Smooth muscle cell (in vitro differentiated cells): ENCODE measurements at regions not wholly inside any gene's neighbourhood (a gene's known extent, or its start where the extent isn't known, plus 50 kb on each side); places are given as distances from the start of the nearest gene placed in this dataset.

ENCODE experiments used
- DNase-seq: peaks from one replicate; lab custom pipeline; 2025; ENCODE audit not compliant: unreplicated experiment; lab: John Stamatoyannopoulos, UW
- H2AFZ ChIP-seq: fragments of 200-600 bp; sonication (generic); 2 replicates; pipeline ENCODE4 v1.6.0; 2016; ENCODE audit warnings: antibody characterized with exemption, low read depth, mild to moderate bottlenecking
- H3F3A ChIP-seq: fragments of 200-600 bp; sonication (generic); 2 replicates; pipeline ENCODE4 v1.6.0; 2017; ENCODE audit warnings: antibody characterized with exemption, low read depth
- H3K27ac ChIP-seq: fragments of 200-600 bp; sonication (generic); 2 replicates; pipeline ENCODE4 v1.5.1; 2016; ENCODE audit warnings: low read depth, mild to moderate bottlenecking
- H3K27me3 ChIP-seq: fragments of 200-600 bp; sonication (generic); 2 replicates; pipeline ENCODE4 v1.6.1; 2016; ENCODE audit warnings: low read depth, mild to moderate bottlenecking
- H3K36me3 ChIP-seq: fragments of 200-600 bp; sonication (generic); 2 replicates; pipeline ENCODE4 v1.5.1; 2016; ENCODE audit warnings: low read depth
- H3K4me1 ChIP-seq: fragments of 200-600 bp; sonication (generic); 2 replicates; pipeline ENCODE4 v1.5.1; 2016; ENCODE audit warnings: low read depth
- H3K4me2 ChIP-seq: fragments of 200-600 bp; sonication (generic); 2 replicates; pipeline ENCODE4 v1.6.0; 2016; ENCODE audit warnings: mild to moderate bottlenecking
- H3K4me3 ChIP-seq: fragments of 200-600 bp; sonication (generic); 2 replicates; pipeline ENCODE4 v1.5.1; 2016; ENCODE audit warnings: mild to moderate bottlenecking
- H3K79me2 ChIP-seq: fragments of 200-600 bp; sonication (generic); 2 replicates; pipeline ENCODE4 v1.6.0; 2016; ENCODE audit warnings: low read depth, mild to moderate bottlenecking
- H3K9ac ChIP-seq: fragments of 200-600 bp; sonication (generic); 2 replicates; pipeline ENCODE4 v1.6.0; 2016; ENCODE audit warnings: low read depth
- H3K9me3 ChIP-seq: fragments of 200-600 bp; sonication (generic); replicated peaks from 2 replicates; pipeline ENCODE4 v1.5.1; 2016; ENCODE audit warnings: low read depth
- H4K20me1 ChIP-seq: fragments of 200-600 bp; sonication (generic); 2 replicates; pipeline ENCODE4 v1.6.0; 2016; ENCODE audit warnings: low read depth
- CTCF ChIP-seq: fragments of 200-600 bp; sonication (generic); IDR thresholded peaks from 2 replicates; pipeline ENCODE4 v1.5.1; 2017; ENCODE audit warnings: borderline replicate concordance, mild to moderate bottlenecking, antibody characterized with exemption; ENCODE audit not compliant: insufficient read depth, poor library complexity, severe bottlenecking
- WGBS: methylation state at CpG from one replicate; pipeline ENCODE4 v1.1.7; 2016; ENCODE audit warnings: low lambda C conversion rate; 5-methylcytosine and 5-hydroxymethylcytosine counted together

GRCh38 chr12:45667761-45668160, 61.7 kb upstream of the ARID2 start:
- H4K20me1 ChIP-seq: no peaks in the 10 kb centered on the region
- peaks cover 28% of the 10 kb centered on the region for H3K4me1 ChIP-seq
- no peak overlapping the region for H3K27ac ChIP-seq
- no peak overlapping the region for H2AFZ ChIP-seq
- H3K36me3 ChIP-seq: no peaks in the 10 kb centered on the region
- no peak overlapping the region for H3K4me3 ChIP-seq
- H3K4me2 ChIP-seq: no peak overlapping the region
- WGBS: 92% methylated on average over 2 of the region's 2 CpGs
- H3K27me3 ChIP-seq: no peaks in the 10 kb centered on the region
- no peak for TF ChIP-seq CTCF
- no peaks in the 10 kb centered on the region for H3F3A ChIP-seq
- no peaks in the 10 kb centered on the region for H3K9me3 ChIP-seq
- no peak for DNase-seq
- H3K9ac ChIP-seq: no peak overlapping the region
- H3K79me2 ChIP-seq: no peaks in the 10 kb centered on the region

- Histone ChIP-seq H3K4me1 (peaks cover 20% of the 10 kb centered on the region), H2AFZ (peak overlapping the region; percentile 22), H3K4me2 (peak overlapping the region; percentile 54), H3K9ac (no peak overlapping the region), H3K27me3 (no peaks in the 10 kb centered on the region), H3K79me2 (no peaks in the 10 kb centered on the region), H3F3A (no peaks in the 10 kb centered on the region), H3K36me3 (no peaks in the 10 kb centered on the region), H3K9me3 (no peaks in the 10 kb centered on the region), H3K27ac (peak overlapping the region; percentile 2), H4K20me1 (no peaks in the 10 kb centered on the region), H3K4me3 (no peak overlapping the region)
- no peak for TF ChIP-seq CTCF
- WGBS: 42% methylated on average over 1 of the region's 1 CpG
- DNase-seq: no peak
Observed at GRCh38 chr12:45668641-45669040, 60.9 kb upstream of the ARID2 start.

GRCh38 chr12:45669093-45669492, 60.4 kb upstream of the ARID2 start:
- peak overlapping the region; percentile 22 for H2AFZ ChIP-seq
- H3K79me2 ChIP-seq: no peaks in the 10 kb centered on the region
- peak overlapping the region; percentile 19 for H3K4me3 ChIP-seq
- H3K4me1 ChIP-seq: peaks cover 15% of the 10 kb centered on the region
- no peak for DNase-seq
- no peaks in the 10 kb centered on the region for H3K36me3 ChIP-seq
- TF ChIP-seq CTCF: no peak
- H3K9me3 ChIP-seq: no peaks in the 10 kb centered on the region
- H4K20me1 ChIP-seq: no peaks in the 10 kb centered on the region
- H3K27ac ChIP-seq: peak overlapping the region; percentile 2
- peaks cover under 1% of the 10 kb centered on the region for H3F3A ChIP-seq
- H3K4me2 ChIP-seq: peak overlapping the region; percentile 54
- H3K27me3 ChIP-seq: no peaks in the 10 kb centered on the region
- 20% methylated on average over 1 of the region's 1 CpG for WGBS
- H3K9ac ChIP-seq: no peak overlapping the region

- no peaks in the 10 kb centered on the region for H3K79me2 ChIP-seq
- no peaks in the 10 kb centered on the region for H4K20me1 ChIP-seq
- H3K27ac ChIP-seq: no peak overlapping the region
- H3K4me3 ChIP-seq: no peak overlapping the region
- H3K9ac ChIP-seq: no peak overlapping the region
- peaks cover 6% of the 10 kb centered on the region for H3F3A ChIP-seq
- no peaks in the 10 kb centered on the region for H3K27me3 ChIP-seq
- peaks cover 10% of the 10 kb centered on the region for H3K4me1 ChIP-seq
- 88% methylated on average over 2 of the region's 2 CpGs for WGBS
- no peaks in the 10 kb centered on the region for H3K9me3 ChIP-seq
- H3K36me3 ChIP-seq: no peaks in the 10 kb centered on the region
- no peak overlapping the region for H2AFZ ChIP-seq
- H3K4me2 ChIP-seq: no peak overlapping the region
- no peak for TF ChIP-seq CTCF
- DNase-seq: no peak
Observed at GRCh38 chr12:45669792-45670191, 59.7 kb upstream of the ARID2 start.
